K562 (cell line): ENCODE measurements at regions not wholly inside any gene's neighbourhood (a gene's known extent, or its start where the extent isn't known, plus 50 kb on each side); places are given as distances from the start of the nearest gene placed in this dataset.

Experiments used
- ATAC-seq: fragments of 200-7000 bp; cut with Tn5 transposase; 3 replicates; pipeline ENCODE4 v1.9.1; 2020; ENCODE audit warnings: moderate library complexity
- BruUV-seq: library from RNA; stranded (reverse); fragments of 400-500 nt; replicated peaks from 2 replicates; lab custom pipeline; 2021; lab: Mats Ljungman, UMichigan
- CTCF ChIA-PET: fragments of 300-600 bp; formaldehyde crosslinking; extraction: SDS; loops from one replicate; lab custom pipeline; 2021; ENCODE audit warnings: low intra/inter-chr PET ratio; lab: Yijun Ruan, JAX
- POLR2A ChIA-PET: fragments of 300-600, 350-650 bp; sonication (Branson Sonifier 250); formaldehyde crosslinking; extraction: SDS; loops from one replicate; lab custom pipeline; 2021; ENCODE audit warnings: antibody characterized with exemption, inconsistent platforms; lab: Yijun Ruan, JAX
- DNase-seq, 4 experiments: peaks; one replicate each; pipeline versions ENCODE4 v3.0.0 to v3.0.0-alpha.2; 2011 to 2018; ENCODE audit warnings: low spot score in 3 of 4, mixed read lengths in 3 of 4; ENCODE audit errors: extremely low read depth in 1 of 4
- FAIRE-seq: peaks from 2 replicates; lab custom pipeline; 2011; peaks lifted over from hg19 to GRCh38; lab: Jason Lieb, UNC
- H2AFZ ChIP-seq: 2 replicates; pipeline ENCODE4 v1.6.0; 2011; ENCODE audit warnings: low read depth, low read length, control low read depth, inconsistent platforms
- H3K27ac ChIP-seq: fragments of 200-600 bp; 3 replicates; pipeline ENCODE4 v1.8.0; 2011; ENCODE audit warnings: low read depth, mild to moderate bottlenecking, control low read depth, inconsistent platforms, low read length, moderate library complexity, mixed read lengths; ENCODE audit errors: extremely low read depth
- H3K27me3 ChIP-seq, 2 experiments: fragments of 300-600 bp in 1 of 2; 2 replicates in 1 of 2; 3 replicates in 1 of 2; pipeline versions ENCODE4 v1.6.0 to v1.8.0; 2011; ENCODE audit warnings: inconsistent platforms in 2 of 2, low read length in 2 of 2, mild to moderate bottlenecking in 1 of 2, mixed read lengths in 1 of 2, moderate library complexity in 1 of 2; ENCODE audit not compliant: control insufficient read depth in 2 of 2, insufficient read depth in 2 of 2
- H3K36me3 ChIP-seq: fragments of 300-600 bp; 3 replicates; pipeline ENCODE4 v1.8.0; 2011; ENCODE audit warnings: mild to moderate bottlenecking, low read length, inconsistent platforms; ENCODE audit not compliant: control insufficient read depth, insufficient read depth
- H3K4me1 ChIP-seq, 2 experiments: fragments of 200-600 bp in 1 of 2; replicated peaks in 1 of 2; 2 replicates in 1 of 2; 3 replicates in 1 of 2; pipeline versions ENCODE4 v1.5.1 to v1.8.0; 2011; ENCODE audit warnings: inconsistent platforms in 2 of 2, low read length in 2 of 2, mild to moderate bottlenecking in 1 of 2, mixed read lengths in 1 of 2, moderate library complexity in 1 of 2; ENCODE audit not compliant: control insufficient read depth in 2 of 2, insufficient read depth in 2 of 2
- H3K4me2 ChIP-seq: 2 replicates; pipeline ENCODE4 v1.6.1; 2011; ENCODE audit warnings: low read length, control low read depth, inconsistent platforms, mixed read lengths; ENCODE audit not compliant: insufficient read depth
- H3K4me3 ChIP-seq: fragments of 200-600 bp; sonication (generic), shearing (Covaris generic); 2 replicates; pipeline ENCODE4 v1.5.1; 2016; ENCODE audit warnings: control low read depth, inconsistent platforms
- H3K79me2 ChIP-seq: fragments of 200-600 bp; 3 replicates; pipeline ENCODE4 v1.8.0; 2011; ENCODE audit warnings: low read length, inconsistent platforms; ENCODE audit not compliant: control insufficient read depth, insufficient read depth
- H3K9ac ChIP-seq, 2 experiments: 2 replicates each; pipeline versions ENCODE4 v1.6.0 to v1.6.1; 2011; ENCODE audit warnings: low read depth in 2 of 2, low read length in 2 of 2, control low read depth in 1 of 2, inconsistent platforms in 1 of 2, mild to moderate bottlenecking in 1 of 2, mixed read lengths in 1 of 2; ENCODE audit not compliant: insufficient read depth in 1 of 2
- H3K9me1 ChIP-seq: one replicate; pipeline ENCODE4 v1.6.0; 2011; ENCODE audit warnings: inconsistent platforms, mild to moderate bottlenecking, low read length, moderate library complexity; ENCODE audit not compliant: control insufficient read depth, insufficient read depth
- H3K9me3 ChIP-seq: replicated peaks from 2 replicates; pipeline ENCODE4 v1.5.1; 2011; ENCODE audit warnings: low read depth, low read length, inconsistent platforms; ENCODE audit not compliant: control insufficient read depth, insufficient read depth
- H4K20me1 ChIP-seq: replicated peaks from 2 replicates; pipeline ENCODE4 v1.6.1; 2011; ENCODE audit warnings: low read length, inconsistent platforms, mixed read lengths; ENCODE audit not compliant: control insufficient read depth, insufficient read depth
- OTX1 ChIP-seq: fragments of 450-650 bp; formaldehyde crosslinking; IDR thresholded peaks from 2 replicates; pipeline ENCODE4 v1.4.0; 2022; ENCODE audit warnings: mild to moderate bottlenecking
- ZNF324 ChIP-seq: fragments of 250-450 bp; sonication (Bioruptor Pico); IDR thresholded peaks from 2 replicates; pipeline ENCODE4 v1.4.0; 2020; ENCODE audit warnings: mild to moderate bottlenecking
- WGBS: fragments of 100-300 bp; shearing (Covaris generic); methylation state at CpG from one replicate; pipeline ENCODE4 v1.1.6; 2016; ENCODE audit warnings: low coverage, mixed read lengths; ENCODE audit not compliant: insufficient coverage; ENCODE audit errors: missing lambda C conversion rate; 5-methylcytosine and 5-hydroxymethylcytosine counted together
- in situ Hi-C: fragments of 300-500 bp; cut with MboI; formaldehyde crosslinking; loops from 4 replicates; pipeline ENCODE4 v1.15.0; 2018; ENCODE audit warnings: inconsistent platforms, mixed read lengths
- intact Hi-C: fragments of 100-400 bp; cut with micrococcal nuclease; formaldehyde crosslinking; loops from 2 replicates; pipeline ENCODE4 v1.14.2; 2022
- TF ChIP-seq, protein P1 (sequence below), 2 experiments: IDR thresholded peaks; 2 replicates each; pipeline ENCODE4 v1.6.1; 2012; ENCODE audit warnings: improper control_type of control experiment in 2 of 2, low read depth in 2 of 2, low read length in 2 of 2, borderline replicate concordance in 1 of 2

- no peaks in the 10 kb centered on the region for H3K27me3 ChIP-seq
- no peak overlapping the region for H3K9ac ChIP-seq
- in situ Hi-C loops: no loop called here
- no peak overlapping the region for H3K4me3 ChIP-seq
- FAIRE-seq: no peak
- ChIA-PET POLR2A (no interaction called here), CTCF (no interaction called here)
- H3K27ac ChIP-seq: no peak overlapping the region
- no peaks in the 10 kb centered on the region for H4K20me1 ChIP-seq
- H2AFZ ChIP-seq: no peak overlapping the region
- intact Hi-C loops: no loop called here
- H3K4me2 ChIP-seq: no peak overlapping the region
- no peaks in the 10 kb centered on the region for H3K36me3 ChIP-seq
- no TSS peak for BruUV-seq
- DNase-seq: no peak
- WGBS: 0% methylated on average over 4 of the region's 4 CpGs
- H3K4me1 ChIP-seq: no peaks in the 10 kb centered on the region
- no peak for ATAC-seq
- H3K9me1 ChIP-seq: no peaks in the 10 kb centered on the region
- H3K9me3 ChIP-seq: no peaks in the 10 kb centered on the region
- no peaks in the 10 kb centered on the region for H3K79me2 ChIP-seq
- TF ChIP-seq OTX1 (CRISPR knock-in tag) (no peak), ZNF324 (no peak)
- TF ChIP-seq, protein P1, sequence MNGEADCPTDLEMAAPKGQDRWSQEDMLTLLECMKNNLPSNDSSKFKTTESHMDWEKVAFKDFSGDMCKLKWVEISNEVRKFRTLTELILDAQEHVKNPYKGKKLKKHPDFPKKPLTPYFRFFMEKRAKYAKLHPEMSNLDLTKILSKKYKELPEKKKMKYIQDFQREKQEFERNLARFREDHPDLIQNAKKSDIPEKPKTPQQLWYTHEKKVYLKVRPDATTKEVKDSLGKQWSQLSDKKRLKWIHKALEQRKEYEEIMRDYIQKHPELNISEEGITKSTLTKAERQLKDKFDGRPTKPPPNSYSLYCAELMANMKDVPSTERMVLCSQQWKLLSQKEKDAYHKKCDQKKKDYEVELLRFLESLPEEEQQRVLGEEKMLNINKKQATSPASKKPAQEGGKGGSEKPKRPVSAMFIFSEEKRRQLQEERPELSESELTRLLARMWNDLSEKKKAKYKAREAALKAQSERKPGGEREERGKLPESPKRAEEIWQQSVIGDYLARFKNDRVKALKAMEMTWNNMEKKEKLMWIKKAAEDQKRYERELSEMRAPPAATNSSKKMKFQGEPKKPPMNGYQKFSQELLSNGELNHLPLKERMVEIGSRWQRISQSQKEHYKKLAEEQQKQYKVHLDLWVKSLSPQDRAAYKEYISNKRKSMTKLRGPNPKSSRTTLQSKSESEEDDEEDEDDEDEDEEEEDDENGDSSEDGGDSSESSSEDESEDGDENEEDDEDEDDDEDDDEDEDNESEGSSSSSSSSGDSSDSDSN (IDR thresholded peaks at IDR 0.05; ENCODE audit: borderline replicate concordance in 1 of 2, low read depth in 2 of 2, low read length in 2 of 2): no peak
Observed at GRCh38 chr5:110968246-110969005, 103.1 kb upstream of the TSLP start.
